ENCODE measurements at regions not wholly inside any gene's neighbourhood (a gene's known extent, or its start where the extent isn't known, plus 50 kb on each side); places are given as distances from the start of the nearest gene placed in this dataset.

- DNase-seq (peak in 1 of 2 donors; percentile 24), ATAC-seq (ENCODE audit: low FRiP score in 2 of 2) (no peak)
- Histone ChIP-seq H3K27me3 (no peaks in the 10 kb centered on the region), H3K36me3 (no peaks in the 10 kb centered on the region), H3K9me3 (no peaks in the 10 kb centered on the region), H3K27ac (no peak overlapping the region), H3K4me1 (no peaks in the 10 kb centered on the region), H3K4me3 (no peak overlapping the region)
- TF ChIP-seq CTCF (IDR thresholded peaks at IDR 0.05) (no peak), EP300 (IDR thresholded peaks at IDR 0.05) (no peak), POLR2A (IDR thresholded peaks at IDR 0.05) (no peak), POLR2AphosphoS5 (IDR thresholded peaks at IDR 0.05) (no peak)
Observed at GRCh38 chr7:68730964-68731363, 867.3 kb upstream of the AUTS2 start.

GRCh38 chr7:68733219-68734153 is 864.8 kb upstream of the AUTS2 start:
- WGBS, 2 donors, result 50 to 52% methylated on average over 8 of the region's 8 CpGs
- H3K4me3 ChIP-seq, result no peak overlapping the region
- ATAC-seq (ENCODE audit: low FRiP score in 2 of 2), result no peak
- no peaks in the 10 kb centered on the region for H3K9me3 ChIP-seq
- no peak for DNase-seq
- no peak overlapping the region for H3K27ac ChIP-seq
- H3K27me3 ChIP-seq, result no peaks in the 10 kb centered on the region
- no peak for TF ChIP-seq EP300 (IDR thresholded peaks at IDR 0.05)
- TF ChIP-seq POLR2AphosphoS5 (IDR thresholded peaks at IDR 0.05), result no peak
- no peak for TF ChIP-seq CTCF (IDR thresholded peaks at IDR 0.05)
- no peak for TF ChIP-seq POLR2A (IDR thresholded peaks at IDR 0.05)
- no peaks in the 10 kb centered on the region for H3K4me1 ChIP-seq
- H3K36me3 ChIP-seq, result no peaks in the 10 kb centered on the region

GRCh38 chr7:68734431-68734830 is 863.8 kb upstream of the AUTS2 start:
- 75 to 80% methylated on average over 5 of the region's 5 CpGs for WGBS, 2 donors
- Histone ChIP-seq H3K27me3 (no peaks in the 10 kb centered on the region), H3K4me1 (no peaks in the 10 kb centered on the region), H3K27ac (no peak overlapping the region), H3K36me3 (no peaks in the 10 kb centered on the region), H3K4me3 (no peak overlapping the region), H3K9me3 (no peaks in the 10 kb centered on the region)
- TF ChIP-seq EP300 (IDR thresholded peaks at IDR 0.05) (no peak), POLR2A (IDR thresholded peaks at IDR 0.05) (no peak), CTCF (IDR thresholded peaks at IDR 0.05) (no peak)
- DNase-seq (no peak), ATAC-seq (ENCODE audit: low FRiP score in 2 of 2) (no peak)

- Histone ChIP-seq H3K27me3 (no peaks in the 10 kb centered on the region), H3K27ac (no peak overlapping the region), H3K4me1 (no peaks in the 10 kb centered on the region), H3K4me3 (no peak overlapping the region), H3K9me3 (no peaks in the 10 kb centered on the region), H3K36me3 (no peaks in the 10 kb centered on the region)
- DNase-seq, result no peak
- ATAC-seq (ENCODE audit: low FRiP score in 2 of 2), result no peak
- no peak for TF ChIP-seq POLR2A (IDR thresholded peaks at IDR 0.05)
- no peak for TF ChIP-seq POLR2AphosphoS5 (IDR thresholded peaks at IDR 0.05)
- no peak for TF ChIP-seq CTCF (IDR thresholded peaks at IDR 0.05)
- TF ChIP-seq EP300 (IDR thresholded peaks at IDR 0.05), result no peak
- 93 to 97% methylated on average over 5 of the region's 5 CpGs for WGBS, 2 donors
Observed at GRCh38 chr7:68739306-68739705, 859.0 kb upstream of the AUTS2 start.

- DNase-seq (no peak), ATAC-seq (ENCODE audit: low FRiP score in 2 of 2) (no peak)
- no peak overlapping the region for H3K27ac ChIP-seq
- H3K4me1 ChIP-seq, result no peaks in the 10 kb centered on the region
- H3K36me3 ChIP-seq, result no peaks in the 10 kb centered on the region
- H3K9me3 ChIP-seq, result no peaks in the 10 kb centered on the region
- no peak for TF ChIP-seq POLR2A (IDR thresholded peaks at IDR 0.05)
- TF ChIP-seq POLR2AphosphoS5 (IDR thresholded peaks at IDR 0.05), result no peak
- no peak for TF ChIP-seq EP300 (IDR thresholded peaks at IDR 0.05)
- no peak for TF ChIP-seq CTCF (IDR thresholded peaks at IDR 0.05)
- WGBS, 2 donors, result 80 to 81% methylated on average over 5 of the region's 5 CpGs
- no peaks in the 10 kb centered on the region for H3K27me3 ChIP-seq
- no peak overlapping the region for H3K4me3 ChIP-seq
Observed at GRCh38 chr7:68744036-68744435, 854.2 kb upstream of the AUTS2 start.
